Mucosa of rectum (tissue), 2 donors: ENCODE measurements at regions not wholly inside any gene's neighbourhood (a gene's known extent, or its start where the extent isn't known, plus 50 kb on each side); places are given as distances from the start of the nearest gene placed in this dataset.

Experiments
- H3K27ac ChIP-seq, 2 donors: one replicate each; pipeline ENCODE4 v1.7.0; 2013; ENCODE audit warnings: inconsistent platforms in 2 of 2, low read depth in 2 of 2, low read length in 2 of 2
- H3K27me3 ChIP-seq, 2 donors: one replicate each; pipeline ENCODE4 v1.7.0; 2013; ENCODE audit warnings: low read length in 2 of 2; ENCODE audit not compliant: control insufficient read depth in 2 of 2, insufficient read depth in 2 of 2
- H3K36me3 ChIP-seq, 2 donors: one replicate each; pipeline ENCODE4 v1.7.0; 2013; ENCODE audit warnings: low read length in 2 of 2; ENCODE audit not compliant: control insufficient read depth in 2 of 2, insufficient read depth in 2 of 2
- H3K4me1 ChIP-seq, 2 donors: one replicate each; pipeline ENCODE4 v1.7.0; 2013; ENCODE audit warnings: low read length in 2 of 2, mild to moderate bottlenecking in 1 of 2; ENCODE audit not compliant: control insufficient read depth in 2 of 2, insufficient read depth in 2 of 2
- H3K4me3 ChIP-seq, 2 donors: one replicate each; pipeline ENCODE4 v1.7.0; 2013; ENCODE audit warnings: low read length in 2 of 2
- H3K9ac ChIP-seq, 2 donors: one replicate each; pipeline ENCODE4 v1.7.0; 2013; ENCODE audit warnings: low read length in 2 of 2, low read depth in 1 of 2, mild to moderate bottlenecking in 1 of 2
- H3K9me3 ChIP-seq, 2 donors: one replicate each; pipeline ENCODE4 v1.7.0; 2013; ENCODE audit warnings: low read length in 2 of 2; ENCODE audit not compliant: control insufficient read depth in 2 of 2
- donor health status: healthy.
- donor health status: Normal muscosa, but diverticular disease.

GRCh38 chr11:97201743-97202612 lies 812.2 kb downstream of the JRKL start:
- Histone ChIP-seq H3K9ac (no peak overlapping the region), H3K4me3 (no peak overlapping the region), H3K27ac (no peak overlapping the region), H3K4me1 (no peaks in the 10 kb centered on the region), H3K9me3 (no peaks in the 10 kb centered on the region), H3K27me3 (no peaks in the 10 kb centered on the region), H3K36me3 (no peaks in the 10 kb centered on the region)

- Histone ChIP-seq H3K4me3 (no peak overlapping the region), H3K9me3 (no peaks in the 10 kb centered on the region), H3K27ac (no peak overlapping the region), H3K4me1 (no peaks in the 10 kb centered on the region), H3K9ac (no peak overlapping the region), H3K36me3 (no peaks in the 10 kb centered on the region), H3K27me3 (no peaks in the 10 kb centered on the region)
Observed at GRCh38 chr11:97202613-97203292, 812.9 kb downstream of the JRKL start.

GRCh38 chr11:97218011-97218410 lies 828.2 kb downstream of the JRKL start:
- Histone ChIP-seq H3K36me3 (no peaks in the 10 kb centered on the region), H3K9me3 (no peaks in the 10 kb centered on the region), H3K27me3 (no peaks in the 10 kb centered on the region), H3K4me1 (no peaks in the 10 kb centered on the region), H3K27ac (no peak overlapping the region), H3K9ac (no peak overlapping the region), H3K4me3 (no peak overlapping the region)

- H3K9ac ChIP-seq, result no peak overlapping the region
- no peak overlapping the region for H3K27ac ChIP-seq
- no peaks in the 10 kb centered on the region for H3K4me1 ChIP-seq
- H3K9me3 ChIP-seq, result no peaks in the 10 kb centered on the region
- no peaks in the 10 kb centered on the region for H3K27me3 ChIP-seq
- H3K4me3 ChIP-seq, result no peak overlapping the region
- no peaks in the 10 kb centered on the region for H3K36me3 ChIP-seq
Observed at GRCh38 chr11:97223647-97224046, 833.8 kb downstream of the JRKL start.

- no peak overlapping the region for H3K9ac ChIP-seq
- H3K4me3 ChIP-seq, result no peak overlapping the region
- no peaks in the 10 kb centered on the region for H3K4me1 ChIP-seq
- H3K27me3 ChIP-seq, result no peaks in the 10 kb centered on the region
- H3K9me3 ChIP-seq, result no peaks in the 10 kb centered on the region
- no peaks in the 10 kb centered on the region for H3K36me3 ChIP-seq
- H3K27ac ChIP-seq, result no peak overlapping the region
Observed at GRCh38 chr11:97224396-97224795, 834.6 kb downstream of the JRKL start.

GRCh38 chr11:97225794-97226193 lies 836.0 kb downstream of the JRKL start:
- Histone ChIP-seq H3K9ac (no peak overlapping the region), H3K27ac (no peak overlapping the region), H3K4me3 (no peak overlapping the region), H3K27me3 (no peaks in the 10 kb centered on the region), H3K4me1 (no peaks in the 10 kb centered on the region), H3K9me3 (no peaks in the 10 kb centered on the region), H3K36me3 (no peaks in the 10 kb centered on the region)

- Histone ChIP-seq H3K9me3 (no peaks in the 10 kb centered on the region), H3K36me3 (no peaks in the 10 kb centered on the region), H3K4me1 (no peaks in the 10 kb centered on the region), H3K4me3 (no peak overlapping the region), H3K27me3 (no peaks in the 10 kb centered on the region), H3K9ac (no peak overlapping the region), H3K27ac (no peak overlapping the region)
Observed at GRCh38 chr11:97229936-97230335, 840.1 kb downstream of the JRKL start.

GRCh38 chr11:97231231-97231630 lies 841.4 kb downstream of the JRKL start:
- H3K27me3 ChIP-seq, result no peaks in the 10 kb centered on the region
- no peaks in the 10 kb centered on the region for H3K9me3 ChIP-seq
- no peaks in the 10 kb centered on the region for H3K4me1 ChIP-seq
- H3K4me3 ChIP-seq, result no peak overlapping the region
- H3K9ac ChIP-seq, result no peak overlapping the region
- H3K36me3 ChIP-seq, result no peaks in the 10 kb centered on the region
- H3K27ac ChIP-seq, result no peak overlapping the region

- Histone ChIP-seq H3K4me3 (no peak overlapping the region), H3K36me3 (no peaks in the 10 kb centered on the region), H3K27ac (no peak overlapping the region), H3K9ac (no peak overlapping the region), H3K4me1 (no peaks in the 10 kb centered on the region), H3K9me3 (no peaks in the 10 kb centered on the region), H3K27me3 (no peaks in the 10 kb centered on the region)
Observed at GRCh38 chr11:97234016-97234415, 844.2 kb downstream of the JRKL start.

- Histone ChIP-seq H3K9me3 (no peaks in the 10 kb centered on the region), H3K9ac (no peak overlapping the region), H3K36me3 (no peaks in the 10 kb centered on the region), H3K27me3 (no peaks in the 10 kb centered on the region), H3K4me1 (no peaks in the 10 kb centered on the region), H3K27ac (no peak overlapping the region), H3K4me3 (no peak overlapping the region)
Observed at GRCh38 chr11:97237151-97237550, 847.3 kb downstream of the JRKL start.
